HG03135 (cell line): ENCODE measurements at regions not wholly inside any gene's neighbourhood (a gene's known extent, or its start where the extent isn't known, plus 50 kb on each side); places are given as distances from the start of the nearest gene placed in this dataset.
"Not testable (repeated sequence)": the region's sequence is repeated elsewhere in the genome, so short reads cannot be mapped to it uniquely, and the experiment has no call there.

Experiments
- ATAC-seq: cut with Tn5 transposase; IDR thresholded peaks from one replicate; pipeline ENCODE4 v1.9.1; 2021; ENCODE audit warnings: mild to moderate bottlenecking, moderate library complexity; ENCODE audit not compliant: unreplicated experiment

GRCh38 chr4:162847945-162848549 is 318.6 kb downstream of the NAF1 start:
- peak; percentile 45 for ATAC-seq

GRCh38 chr4:162841753-162842152 is 324.9 kb downstream of the NAF1 start:
- no peak for ATAC-seq

- ATAC-seq: no peak
These were observed 326.9 kb downstream of the NAF1 start for GRCh38 chr4:162839814-162840213.

- ATAC-seq: no peak
These were observed 328.0 kb downstream of the NAF1 start for GRCh38 chr4:162838671-162839070.

GRCh38 chr4:162837679-162838078 is 329.0 kb downstream of the NAF1 start:
- ATAC-seq: no peak

- no peak for ATAC-seq
These were observed 329.4 kb downstream of the NAF1 start for GRCh38 chr4:162837241-162837640.

GRCh38 chr4:162836773-162837172 is 329.9 kb downstream of the NAF1 start:
- no peak for ATAC-seq

- not testable (repeated sequence) for ATAC-seq
These were observed 330.4 kb downstream of the NAF1 start for GRCh38 chr4:162836258-162836657.

- no peak for ATAC-seq
These were observed 335.8 kb downstream of the NAF1 start for GRCh38 chr4:162830899-162831298.

GRCh38 chr4:162817374-162817773 is 349.3 kb downstream of the NAF1 start:
- not testable (repeated sequence) for ATAC-seq

- no peak for ATAC-seq
These were observed 362.3 kb downstream of the NAF1 start for GRCh38 chr4:162804351-162804924.

GRCh38 chr4:162803378-162803777 is 363.3 kb downstream of the NAF1 start:
- ATAC-seq: no peak

GRCh38 chr4:162797108-162797507 is 369.6 kb downstream of the NAF1 start:
- no peak for ATAC-seq

GRCh38 chr4:162793571-162793970 is 373.1 kb downstream of the NAF1 start:
- no peak for ATAC-seq

- ATAC-seq: no peak
These were observed 373.7 kb downstream of the NAF1 start for GRCh38 chr4:162793004-162793403.

- no peak for ATAC-seq
These were observed 375.5 kb downstream of the NAF1 start for GRCh38 chr4:162791226-162791625.

GRCh38 chr4:162787120-162787519 is 379.6 kb downstream of the NAF1 start:
- ATAC-seq: no peak

GRCh38 chr4:162782778-162783525 is 383.7 kb downstream of the NAF1 start:
- ATAC-seq: no peak

- no peak for ATAC-seq
These were observed 384.5 kb downstream of the NAF1 start for GRCh38 chr4:162782096-162782777.

GRCh38 chr4:162770761-162771490 is 395.8 kb downstream of the NAF1 start:
- no peak for ATAC-seq

- ATAC-seq: no peak
These were observed 399.6 kb downstream of the NAF1 start for GRCh38 chr4:162767083-162767482.
